COR-L47 (cell line): ENCODE measurements at regions not wholly inside any gene's neighbourhood (a gene's known extent, or its start where the extent isn't known, plus 50 kb on each side); places are given as distances from the start of the nearest gene placed in this dataset.

ENCODE experiments used
- DNase-seq: peaks from one replicate; lab custom pipeline; 2025; lab: John Stamatoyannopoulos, UW

DNA sequence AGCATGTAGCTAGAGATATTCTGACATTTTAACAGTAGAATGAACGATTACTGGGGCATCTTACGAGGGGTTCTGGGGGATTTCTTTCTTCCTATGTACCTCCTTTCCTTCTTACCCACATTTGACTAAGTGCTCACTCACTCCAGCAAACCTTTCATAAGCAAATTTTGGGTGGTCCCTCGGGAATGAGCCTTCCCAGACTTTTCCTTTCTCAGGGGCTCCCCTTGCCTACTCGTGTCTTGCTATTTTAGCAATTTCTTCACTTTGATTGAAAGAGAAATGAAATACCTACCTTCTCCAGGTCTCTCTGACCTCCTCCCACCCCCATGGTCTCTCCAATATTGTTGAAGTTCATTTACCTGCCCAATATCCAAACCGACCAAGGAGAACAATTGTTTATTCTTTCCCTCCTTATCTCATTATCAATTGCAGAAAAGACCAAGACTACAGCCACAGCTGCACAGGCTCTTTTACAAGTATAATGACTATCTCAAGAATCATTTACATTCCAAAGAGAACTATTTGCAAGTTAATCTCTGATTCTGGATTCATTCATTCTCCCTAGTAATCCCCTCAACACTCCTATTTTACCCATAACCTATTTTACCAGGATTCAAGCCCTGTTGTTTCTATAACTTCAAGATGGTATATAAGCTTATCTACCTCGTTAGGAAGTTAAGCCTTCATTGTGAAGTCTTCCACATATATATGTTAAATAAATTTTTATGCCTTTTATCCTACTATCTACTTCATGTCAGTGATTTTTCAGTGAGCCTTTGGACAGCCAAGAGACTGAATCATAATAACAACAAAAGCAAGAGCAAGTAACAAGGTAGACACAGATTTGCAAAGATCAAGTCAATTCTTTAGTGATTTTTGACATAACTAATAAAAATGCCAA lies 480.6 kb downstream of the IPMK start:
- DNase-seq, result no peak

DNA sequence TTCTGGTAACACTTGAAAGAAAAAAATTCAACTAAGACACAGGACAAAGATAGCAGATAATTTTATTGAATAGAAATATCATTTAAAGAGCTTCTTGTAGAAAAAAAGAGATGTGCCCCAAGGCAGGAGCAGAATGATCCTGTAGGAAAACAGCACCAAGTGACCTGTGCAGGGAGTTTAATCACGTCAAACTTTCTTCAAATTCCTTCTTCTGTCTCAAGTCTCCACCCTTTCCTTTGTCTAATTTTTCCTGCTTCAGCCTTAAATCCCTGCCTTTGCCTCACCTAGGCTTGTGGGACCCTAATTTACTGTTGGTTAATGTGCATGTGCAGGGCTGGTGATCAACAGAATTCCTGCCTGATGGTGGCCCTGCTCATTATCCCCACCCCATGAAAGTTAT lies 481.4 kb downstream of the IPMK start:
- DNase-seq, result no peak

- DNase-seq, result no peak
These were observed 482.1 kb downstream of the IPMK start for GRCh38 chr10:57785546-57785945.

DNA sequence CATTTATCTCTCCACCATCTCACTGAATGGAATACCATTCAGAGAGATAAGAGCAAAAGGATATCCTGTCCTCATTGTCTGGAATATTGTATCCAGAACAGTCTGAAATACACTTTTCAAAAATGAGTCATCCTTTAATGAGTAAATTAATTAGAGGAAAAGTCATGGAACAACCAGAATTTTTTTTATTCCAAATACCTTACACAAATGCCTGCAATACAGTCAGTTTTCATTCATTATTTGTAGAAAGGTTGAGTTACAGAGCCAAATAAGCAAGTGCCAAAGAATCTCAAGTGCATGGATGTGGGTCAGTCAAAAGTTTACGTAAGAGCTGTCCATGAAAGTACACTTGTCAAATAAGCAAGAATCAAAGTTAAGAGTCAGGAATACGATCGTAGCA lies 482.6 kb downstream of the IPMK start:
- no peak for DNase-seq

- DNase-seq, result no peak
These were observed 490.8 kb downstream of the IPMK start for GRCh38 chr10:57776688-57777432.

DNA sequence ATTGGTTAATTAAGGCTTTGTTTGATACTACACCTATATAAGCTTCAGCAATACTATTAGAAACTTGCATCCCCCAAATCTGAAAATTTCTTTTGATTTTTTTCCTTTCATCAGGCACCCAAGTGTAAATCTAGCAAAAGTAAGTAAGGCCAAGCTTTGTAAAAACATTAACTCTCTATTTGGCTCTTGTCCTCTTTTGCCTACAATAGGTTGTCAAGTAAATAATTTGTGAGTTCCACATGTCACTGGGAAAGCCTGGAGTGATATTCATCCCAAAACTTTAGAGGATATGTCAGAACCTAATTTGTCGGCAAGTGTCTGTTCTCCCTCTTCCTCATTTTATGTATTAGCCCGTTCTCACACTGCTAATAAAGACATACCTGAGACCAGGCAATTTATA lies 492.4 kb downstream of the IPMK start:
- DNase-seq, result no peak

DNA sequence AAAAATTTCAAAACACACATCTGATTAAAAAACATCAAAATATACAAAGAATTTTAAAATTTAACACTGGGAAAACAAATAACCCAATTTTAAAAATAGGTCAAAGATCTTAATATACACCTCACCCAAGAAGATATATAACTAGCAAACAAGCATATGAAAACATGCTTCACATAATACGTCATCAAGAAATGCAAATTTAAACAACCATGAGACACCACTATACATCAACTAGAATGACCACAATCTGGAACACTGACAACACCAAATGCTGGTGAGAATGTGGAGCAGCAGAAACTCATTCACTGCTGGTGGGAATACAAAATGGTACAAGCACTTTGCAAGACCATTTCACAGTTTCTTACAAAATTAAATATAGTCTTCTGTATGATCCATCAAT lies 498.4 kb downstream of the IPMK start:
- DNase-seq, result no peak

- DNase-seq, result no peak
These were observed 507.9 kb downstream of the IPMK start for GRCh38 chr10:57759777-57760176.

DNA sequence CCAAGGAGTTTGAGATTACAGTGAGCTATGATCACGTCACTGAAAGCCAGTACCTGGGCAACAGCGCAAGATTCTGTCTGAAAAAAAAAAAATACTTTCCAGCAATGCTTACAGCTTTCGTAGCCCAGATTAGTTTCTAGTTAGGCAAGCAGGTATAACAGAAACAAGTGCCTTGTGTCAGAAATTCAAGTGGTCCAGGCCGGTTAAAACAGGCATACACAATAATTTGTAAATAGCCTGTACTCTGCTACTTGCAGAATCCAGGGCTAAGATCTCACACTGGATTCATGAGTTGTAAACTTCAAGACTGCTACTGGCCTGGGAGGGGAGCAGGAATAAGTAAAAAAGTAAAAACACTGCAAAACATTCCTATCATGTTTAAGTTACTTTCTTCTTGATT lies 512.9 kb downstream of the IPMK start:
- no peak for DNase-seq

- DNase-seq, result no peak
These were observed 524.0 kb downstream of the IPMK start for GRCh38 chr10:57743711-57744110.

DNA sequence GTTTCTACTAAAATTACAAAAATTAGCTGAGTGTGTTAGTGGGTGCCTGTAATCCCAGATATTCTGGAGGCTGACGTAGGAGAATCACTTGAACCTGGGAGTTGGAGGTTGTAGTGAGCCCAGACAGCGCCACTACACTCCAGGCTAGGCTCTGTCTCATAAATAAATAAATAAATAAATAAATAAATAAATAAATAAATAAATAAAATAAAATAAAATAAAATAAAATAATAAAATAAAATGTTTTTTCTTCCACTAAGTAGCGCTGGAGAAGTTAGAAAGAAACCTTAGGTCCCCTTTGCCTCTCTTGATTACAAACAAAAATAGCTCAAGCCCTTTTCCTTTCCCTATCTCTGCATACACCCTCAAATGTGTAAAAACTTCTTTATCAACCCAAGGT lies 525.9 kb downstream of the IPMK start:
- DNase-seq, result no peak

GRCh38 chr10:57723305-57723704 lies 544.4 kb downstream of the IPMK start:
- DNase-seq, result no peak

DNA sequence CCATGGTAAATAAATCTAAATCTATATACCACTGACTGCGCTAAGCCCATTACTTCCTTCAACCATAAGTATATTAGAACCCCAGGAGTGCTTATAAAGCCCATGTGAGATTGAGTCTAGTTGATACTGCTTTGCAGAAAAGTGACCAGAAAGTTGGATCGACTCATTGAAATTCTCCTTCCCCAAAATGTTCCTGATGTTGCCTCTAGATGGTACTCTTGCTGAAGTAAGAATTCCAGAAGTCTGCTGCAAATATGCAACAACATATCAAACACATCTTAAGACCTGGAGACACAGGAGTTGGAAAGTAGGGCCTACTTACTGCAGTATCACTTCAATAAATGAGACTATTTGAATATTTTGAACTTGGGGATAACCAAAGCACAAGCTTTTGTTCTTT lies 550.8 kb downstream of the IPMK start:
- DNase-seq, result no peak

DNA sequence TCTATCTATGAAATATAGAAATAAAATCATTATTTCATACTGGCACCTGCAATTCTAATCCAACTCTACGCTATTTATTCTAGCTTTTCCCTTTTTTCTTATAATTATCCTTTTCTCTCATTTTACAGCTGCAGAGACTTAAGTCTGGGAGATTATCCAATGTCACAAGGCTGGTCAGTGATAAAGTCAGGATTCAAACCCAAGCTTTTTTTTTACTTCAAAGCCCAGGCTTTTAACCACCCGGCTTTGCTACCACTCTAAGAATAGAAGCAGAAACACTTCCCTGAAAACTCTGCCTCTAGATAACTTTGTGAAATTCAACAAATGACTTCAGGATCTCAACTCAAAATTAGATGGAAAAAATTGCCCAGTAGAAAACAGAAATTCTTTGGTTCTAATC lies 552.5 kb downstream of the IPMK start:
- no peak for DNase-seq

DNA sequence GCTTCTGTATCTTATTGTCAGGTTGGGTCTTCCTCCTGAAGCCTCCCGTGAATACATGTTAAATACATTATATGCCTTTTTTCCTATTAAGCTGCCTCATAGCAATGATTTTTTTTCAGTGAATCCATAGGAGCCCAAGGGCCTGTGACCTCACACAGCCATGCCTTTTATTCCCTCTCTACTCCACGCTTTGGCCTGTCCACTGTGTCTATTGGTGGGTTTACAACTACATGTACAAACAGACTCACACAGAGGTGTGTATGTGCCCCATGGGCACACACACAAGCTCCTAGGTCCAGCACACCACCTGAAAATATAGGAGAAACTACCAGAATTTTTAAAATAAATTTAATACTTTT lies 560.4 kb downstream of the IPMK start:
- no peak for DNase-seq

GRCh38 chr10:57706576-57707299 lies 561.0 kb downstream of the IPMK start:
- DNase-seq, result no peak

DNA sequence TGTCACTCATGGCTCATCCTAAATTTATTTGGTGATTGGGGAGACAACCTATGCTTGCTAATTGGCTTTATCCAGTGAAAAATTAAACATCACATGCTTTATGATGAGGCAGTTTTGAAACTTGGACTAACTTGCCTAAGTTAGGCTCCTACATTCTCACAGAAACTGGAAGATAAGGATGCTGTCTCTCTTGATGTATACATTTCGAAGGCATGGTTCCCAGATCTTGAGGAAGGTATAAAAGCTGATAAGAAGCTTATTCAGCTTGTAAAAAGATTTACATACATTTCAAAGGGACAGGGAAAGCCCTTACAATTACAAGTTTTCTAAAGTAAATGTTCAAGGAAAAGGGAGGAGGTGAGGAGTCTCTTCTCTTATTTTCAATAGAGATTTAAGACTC lies 561.7 kb downstream of the IPMK start:
- DNase-seq, result no peak

DNA sequence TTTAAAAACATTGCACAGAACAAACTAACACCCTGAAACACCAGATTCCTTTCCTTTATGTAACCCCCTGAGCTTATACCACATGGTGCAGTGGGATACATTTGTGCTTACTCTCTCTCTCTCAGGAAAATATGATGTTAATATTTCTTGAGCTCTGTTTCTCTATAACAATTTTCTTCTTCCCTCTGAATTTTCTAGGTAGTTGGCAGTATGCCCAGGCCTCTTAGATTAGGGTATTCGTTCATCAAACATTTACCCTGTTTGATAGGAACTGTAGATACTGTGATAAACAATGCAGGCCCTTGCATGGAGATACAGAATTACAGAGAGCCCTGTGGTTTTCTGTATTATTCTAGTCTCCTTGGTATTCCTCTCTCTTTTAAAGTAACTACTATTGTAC lies 567.8 kb downstream of the IPMK start:
- DNase-seq, result peak; percentile 41

DNA sequence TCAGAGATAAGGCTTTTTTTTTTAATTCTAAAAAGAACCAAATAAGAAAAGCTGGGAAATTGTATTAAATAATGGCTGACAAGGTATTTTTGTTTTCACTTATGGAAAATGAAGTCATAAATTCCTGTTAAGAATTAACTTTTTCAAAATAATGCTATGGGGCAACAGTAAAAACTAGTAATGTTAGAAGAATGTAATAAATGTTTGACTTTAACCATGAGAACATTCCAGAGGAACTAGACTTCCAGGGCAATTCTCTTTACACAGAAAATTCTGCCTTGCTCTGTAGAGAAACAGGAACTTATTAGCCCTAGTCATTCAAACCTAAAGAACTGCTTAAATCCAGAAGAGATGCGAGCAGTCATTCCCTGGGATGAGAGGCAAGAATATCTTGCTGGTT lies 571.1 kb downstream of the IPMK start:
- DNase-seq, result no peak

GRCh38 chr10:57694956-57695608 lies 572.6 kb downstream of the IPMK start:
- peak; percentile 44 for DNase-seq

- no peak for DNase-seq
These were observed 575.3 kb downstream of the IPMK start for GRCh38 chr10:57692255-57692980.
